ENCODE measurements at regions not wholly inside any gene's neighbourhood (a gene's known extent, or its start where the extent isn't known, plus 50 kb on each side); places are given as distances from the start of the nearest gene placed in this dataset.
"Not testable (repeated sequence)": the region's sequence is repeated elsewhere in the genome, so short reads cannot be mapped to it uniquely, and the experiment has no call there.

- TF ChIP-seq, protein P1, sequence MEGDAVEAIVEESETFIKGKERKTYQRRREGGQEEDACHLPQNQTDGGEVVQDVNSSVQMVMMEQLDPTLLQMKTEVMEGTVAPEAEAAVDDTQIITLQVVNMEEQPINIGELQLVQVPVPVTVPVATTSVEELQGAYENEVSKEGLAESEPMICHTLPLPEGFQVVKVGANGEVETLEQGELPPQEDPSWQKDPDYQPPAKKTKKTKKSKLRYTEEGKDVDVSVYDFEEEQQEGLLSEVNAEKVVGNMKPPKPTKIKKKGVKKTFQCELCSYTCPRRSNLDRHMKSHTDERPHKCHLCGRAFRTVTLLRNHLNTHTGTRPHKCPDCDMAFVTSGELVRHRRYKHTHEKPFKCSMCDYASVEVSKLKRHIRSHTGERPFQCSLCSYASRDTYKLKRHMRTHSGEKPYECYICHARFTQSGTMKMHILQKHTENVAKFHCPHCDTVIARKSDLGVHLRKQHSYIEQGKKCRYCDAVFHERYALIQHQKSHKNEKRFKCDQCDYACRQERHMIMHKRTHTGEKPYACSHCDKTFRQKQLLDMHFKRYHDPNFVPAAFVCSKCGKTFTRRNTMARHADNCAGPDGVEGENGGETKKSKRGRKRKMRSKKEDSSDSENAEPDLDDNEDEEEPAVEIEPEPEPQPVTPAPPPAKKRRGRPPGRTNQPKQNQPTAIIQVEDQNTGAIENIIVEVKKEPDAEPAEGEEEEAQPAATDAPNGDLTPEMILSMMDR (IDR thresholded peaks at IDR 0.05 in 2 of 3, conservative IDR thresholded peaks at IDR 0.05 in 1 of 3; ENCODE audit: control insufficient read depth in 2 of 3, extremely low read depth in 1 of 3, insufficient read depth in 1 of 3, low read depth in 3 of 3, low read length in 3 of 3), result no peak
Observed at GRCh38 chr10:23864631-23865147, 344.2 kb upstream of the KIAA1217 start (continued).

- H3K36me3 ChIP-seq (ENCODE audit: control insufficient read depth in 2 of 2, insufficient read depth in 2 of 2, low read length in 1 of 2); in situ Hi-C loops (cut with MboI); H4K20me1 ChIP-seq (ENCODE audit: control insufficient read depth, insufficient read depth); H2AFZ ChIP-seq (ENCODE audit: control insufficient read depth, low read depth, low read length); H3K4me3 ChIP-seq; H3K9ac ChIP-seq (ENCODE audit: control insufficient read depth, insufficient read depth, low read length); CTCF ChIA-PET; ATAC-seq; SMC1A ChIA-PET (ENCODE audit: uncharacterized antibody, unreplicated experiment); POLR2A ChIA-PET; FAIRE-seq; H3K9me3 ChIP-seq (replicated peaks; ENCODE audit: control insufficient read depth, insufficient read depth, low read length); H3K27ac ChIP-seq (ENCODE audit: control insufficient read depth, insufficient read depth); H3K4me1 ChIP-seq (ENCODE audit: control insufficient read depth, insufficient read depth, low read length); intact Hi-C loops (cut with micrococcal nuclease; ENCODE audit: unreplicated experiment); H3K4me2 ChIP-seq (ENCODE audit: control insufficient read depth, insufficient read depth); H3K79me2 ChIP-seq (ENCODE audit: control insufficient read depth, insufficient read depth, low read length); H3K27me3 ChIP-seq (replicated peaks in 1 of 2; ENCODE audit: control insufficient read depth in 2 of 2, insufficient read depth in 2 of 2, low read length in 1 of 2); BruUV-seq (replicated peaks); DNase-seq (ENCODE audit: low read depth, low spot score); RAD21 ChIA-PET (ENCODE audit: unreplicated experiment): not testable (repeated sequence)
- WGBS (ENCODE audit: insufficient coverage, insufficient replicate concordance, low lambda C conversion rate, missing lambda C conversion rate), result 43% methylated on average over 2 of the region's 5 CpGs
Observed at GRCh38 chr10:23866985-23867384, 342.0 kb upstream of the KIAA1217 start.

- ChIA-PET CTCF (no interaction called here), RAD21 (ENCODE audit: unreplicated experiment) (no interaction called here), POLR2A (no interaction called here), SMC1A (ENCODE audit: uncharacterized antibody, unreplicated experiment) (no interaction called here)
- FAIRE-seq (no peak), ATAC-seq (no peak), DNase-seq (ENCODE audit: low read depth, low spot score) (no peak)
- no peaks in the 10 kb centered on the region for H4K20me1 ChIP-seq (ENCODE audit: control insufficient read depth, insufficient read depth)
- no peaks in the 10 kb centered on the region for H3K4me1 ChIP-seq (ENCODE audit: control insufficient read depth, insufficient read depth, low read length)
- H3K27ac ChIP-seq (ENCODE audit: control insufficient read depth, insufficient read depth), result no peak overlapping the region
- intact Hi-C loops (cut with micrococcal nuclease; ENCODE audit: unreplicated experiment), result no loop called here
- H3K4me3 ChIP-seq, result no peak overlapping the region
- no peaks in the 10 kb centered on the region for H3K36me3 ChIP-seq (ENCODE audit: control insufficient read depth in 2 of 2, insufficient read depth in 2 of 2, low read length in 1 of 2)
- H2AFZ ChIP-seq (ENCODE audit: control insufficient read depth, low read depth, low read length), result no peak overlapping the region
- 53% methylated on average over 2 of the region's 2 CpGs for WGBS (ENCODE audit: insufficient coverage, insufficient replicate concordance, low lambda C conversion rate, missing lambda C conversion rate)
- no TSS peak for BruUV-seq (replicated peaks)
- H3K9ac ChIP-seq (ENCODE audit: control insufficient read depth, insufficient read depth, low read length), result no peak overlapping the region
- in situ Hi-C loops (cut with MboI), result no loop called here
- H3K9me3 ChIP-seq (replicated peaks; ENCODE audit: control insufficient read depth, insufficient read depth, low read length), result no peaks in the 10 kb centered on the region
- H3K27me3 ChIP-seq (replicated peaks in 1 of 2; ENCODE audit: control insufficient read depth in 2 of 2, insufficient read depth in 2 of 2, low read length in 1 of 2), result no peaks in the 10 kb centered on the region
- no peaks in the 10 kb centered on the region for H3K79me2 ChIP-seq (ENCODE audit: control insufficient read depth, insufficient read depth, low read length)
- H3K4me2 ChIP-seq (ENCODE audit: control insufficient read depth, insufficient read depth), result no peak overlapping the region
- TF ChIP-seq, protein P2, sequence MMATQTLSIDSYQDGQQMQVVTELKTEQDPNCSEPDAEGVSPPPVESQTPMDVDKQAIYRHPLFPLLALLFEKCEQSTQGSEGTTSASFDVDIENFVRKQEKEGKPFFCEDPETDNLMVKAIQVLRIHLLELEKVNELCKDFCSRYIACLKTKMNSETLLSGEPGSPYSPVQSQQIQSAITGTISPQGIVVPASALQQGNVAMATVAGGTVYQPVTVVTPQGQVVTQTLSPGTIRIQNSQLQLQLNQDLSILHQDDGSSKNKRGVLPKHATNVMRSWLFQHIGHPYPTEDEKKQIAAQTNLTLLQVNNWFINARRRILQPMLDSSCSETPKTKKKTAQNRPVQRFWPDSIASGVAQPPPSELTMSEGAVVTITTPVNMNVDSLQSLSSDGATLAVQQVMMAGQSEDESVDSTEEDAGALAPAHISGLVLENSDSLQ (IDR thresholded peaks at IDR 0.05), result no peak
- TF ChIP-seq CUX1 (IDR thresholded peaks at IDR 0.05; ENCODE audit: insufficient replicate concordance, low read depth, low read length), result no peak
- no peak for TF ChIP-seq TBL1XR1 (IDR thresholded peaks at IDR 0.05; ENCODE audit: low read depth, low read length)
- no peak for TF ChIP-seq JUND (IDR thresholded peaks at IDR 0.05; ENCODE audit: low read depth, low read length)
- no peak for TF ChIP-seq MYB (IDR thresholded peaks at IDR 0.05; ENCODE audit: borderline replicate concordance, low read depth, low read length)
- TF ChIP-seq SUPT20H (IDR thresholded peaks at IDR 0.05; ENCODE audit: borderline replicate concordance, control insufficient read depth, low read depth, low read length), result no peak
Observed at GRCh38 chr10:23868121-23868520, 340.8 kb upstream of the KIAA1217 start.

Data from GM12878 (cell line).